Adipocyte (in vitro differentiated cells): ENCODE measurements at regions not wholly inside any gene's neighbourhood (a gene's known extent, or its start where the extent isn't known, plus 50 kb on each side); places are given as distances from the start of the nearest gene placed in this dataset.
A peak's percentile ranks its signal among the peaks of the same experiment; 100 is the strongest.
"Not testable (repeated sequence)": the region's sequence is repeated elsewhere in the genome, so short reads cannot be mapped to it uniquely, and the experiment has no call there.

Source experiments
- DNase-seq: peaks from one replicate; pipeline ENCODE4 v3.0.0-alpha.2; 2015; ENCODE audit warnings: low read depth
- H3K27me3 ChIP-seq: replicated peaks from 2 replicates; pipeline ENCODE4 v1.7.0; 2013; ENCODE audit warnings: mild to moderate bottlenecking, low read length, moderate library complexity; ENCODE audit not compliant: control insufficient read depth, insufficient read depth
- H3K36me3 ChIP-seq: 2 replicates; pipeline ENCODE4 v1.7.0; 2013; ENCODE audit warnings: low read length, mild to moderate bottlenecking, moderate library complexity; ENCODE audit not compliant: control insufficient read depth, insufficient read depth, severe bottlenecking
- H3K4me1 ChIP-seq: 2 replicates; pipeline ENCODE4 v1.7.0; 2013; ENCODE audit warnings: mild to moderate bottlenecking, low read length, moderate library complexity; ENCODE audit not compliant: control insufficient read depth, insufficient read depth
- H3K4me3 ChIP-seq: 2 replicates; pipeline ENCODE4 v1.7.0; 2013; ENCODE audit warnings: mild to moderate bottlenecking, low read length, moderate library complexity
- H3K9ac ChIP-seq: 2 replicates; pipeline ENCODE4 v1.7.0; 2013; ENCODE audit warnings: mild to moderate bottlenecking, low read length, moderate library complexity
- H3K9me3 ChIP-seq: 2 replicates; pipeline ENCODE4 v1.7.0; 2013; ENCODE audit warnings: mild to moderate bottlenecking, low read length, moderate library complexity; ENCODE audit not compliant: control insufficient read depth

GRCh38 chr6:81515562-81516453, 236.7 kb downstream of the TENT5A start:
- no peak for DNase-seq
- Histone ChIP-seq H3K27me3 (no peaks in the 10 kb centered on the region), H3K36me3 (no peaks in the 10 kb centered on the region), H3K4me1 (peaks cover 13% of the 10 kb centered on the region), H3K9ac (no peak overlapping the region), H3K4me3 (peak overlapping the region; percentile 65), H3K9me3 (no peaks in the 10 kb centered on the region)

- not testable (repeated sequence) for H3K4me3 ChIP-seq, H3K9me3 ChIP-seq, H3K36me3 ChIP-seq, H3K9ac ChIP-seq, H3K27me3 ChIP-seq, DNase-seq
- H3K4me1 ChIP-seq = peaks cover 13% of the 10 kb centered on the region
These were observed 238.3 kb downstream of the TENT5A start for GRCh38 chr6:81514195-81514594.

- H3K36me3 ChIP-seq = no peaks in the 10 kb centered on the region
These were observed 241.1 kb downstream of the TENT5A start for GRCh38 chr6:81511423-81511822.

GRCh38 chr6:81495999-81496398, 256.5 kb downstream of the TENT5A start:
- Histone ChIP-seq H3K4me3 (no peak overlapping the region), H3K36me3 (no peaks in the 10 kb centered on the region)

More at GRCh38 chr6:81511423-81511822, 241.1 kb downstream of the TENT5A start:
- peak; percentile 11 for DNase-seq
- H3K9ac ChIP-seq = no peak overlapping the region
- H3K4me3 ChIP-seq = no peak overlapping the region
- no peaks in the 10 kb centered on the region for H3K9me3 ChIP-seq
- no peaks in the 10 kb centered on the region for H3K27me3 ChIP-seq
- H3K4me1 ChIP-seq = peaks cover 11% of the 10 kb centered on the region

GRCh38 chr6:81491454-81492101, 260.9 kb downstream of the TENT5A start:
- Histone ChIP-seq H3K9me3 (no peaks in the 10 kb centered on the region), H3K27me3 (no peaks in the 10 kb centered on the region), H3K4me1 (no peaks in the 10 kb centered on the region), H3K4me3 (no peak overlapping the region), H3K9ac (no peak overlapping the region), H3K36me3 (no peaks in the 10 kb centered on the region)
- DNase-seq = peak; percentile 32

More at GRCh38 chr6:81495999-81496398, 256.5 kb downstream of the TENT5A start:
- Histone ChIP-seq H3K27me3 (no peaks in the 10 kb centered on the region), H3K9ac (no peak overlapping the region), H3K9me3 (peaks cover 4% of the 10 kb centered on the region), H3K4me1 (no peaks in the 10 kb centered on the region)
- no peak for DNase-seq

- Histone ChIP-seq H3K9me3 (no peaks in the 10 kb centered on the region), H3K9ac (no peak overlapping the region), H3K36me3 (no peaks in the 10 kb centered on the region), H3K4me3 (peak overlapping the region; percentile 63), H3K4me1 (no peaks in the 10 kb centered on the region), H3K27me3 (no peaks in the 10 kb centered on the region)
- no peak for DNase-seq
These were observed 265.0 kb downstream of the TENT5A start for GRCh38 chr6:81487489-81487888.

- no peak for DNase-seq
- no peak overlapping the region for H3K9ac ChIP-seq
- no peaks in the 10 kb centered on the region for H3K9me3 ChIP-seq
- no peaks in the 10 kb centered on the region for H3K27me3 ChIP-seq
- no peaks in the 10 kb centered on the region for H3K4me1 ChIP-seq
- H3K36me3 ChIP-seq = no peaks in the 10 kb centered on the region
- no peak overlapping the region for H3K4me3 ChIP-seq
These were observed 266.2 kb downstream of the TENT5A start for GRCh38 chr6:81486234-81486633.

GRCh38 chr6:81485395-81485794, 267.1 kb downstream of the TENT5A start:
- H3K27me3 ChIP-seq = no peaks in the 10 kb centered on the region

GRCh38 chr6:81484251-81484650, 268.2 kb downstream of the TENT5A start:
- Histone ChIP-seq H3K4me1 (no peaks in the 10 kb centered on the region), H3K9me3 (no peaks in the 10 kb centered on the region), H3K36me3 (no peaks in the 10 kb centered on the region), H3K9ac (no peak overlapping the region), H3K4me3 (no peak overlapping the region), H3K27me3 (no peaks in the 10 kb centered on the region)
- no peak for DNase-seq

More at GRCh38 chr6:81485395-81485794, 267.1 kb downstream of the TENT5A start:
- Histone ChIP-seq H3K4me3 (no peak overlapping the region), H3K36me3 (no peaks in the 10 kb centered on the region), H3K4me1 (no peaks in the 10 kb centered on the region), H3K9me3 (no peaks in the 10 kb centered on the region), H3K9ac (no peak overlapping the region)
- DNase-seq = no peak

GRCh38 chr6:81480139-81480538, 272.3 kb downstream of the TENT5A start:
- Histone ChIP-seq H3K9me3 (no peaks in the 10 kb centered on the region), H3K9ac (no peak overlapping the region), H3K4me1 (peaks cover 3% of the 10 kb centered on the region), H3K4me3 (no peak overlapping the region), H3K36me3 (no peaks in the 10 kb centered on the region), H3K27me3 (no peaks in the 10 kb centered on the region)
- DNase-seq = peak; percentile 36

GRCh38 chr6:81476881-81477280, 275.6 kb downstream of the TENT5A start:
- H3K27me3 ChIP-seq = no peaks in the 10 kb centered on the region
- peak; percentile 65 for DNase-seq
- no peaks in the 10 kb centered on the region for H3K36me3 ChIP-seq
- H3K9me3 ChIP-seq = no peaks in the 10 kb centered on the region
- H3K4me1 ChIP-seq = peaks cover 3% of the 10 kb centered on the region
- H3K4me3 ChIP-seq = no peak overlapping the region
- no peak overlapping the region for H3K9ac ChIP-seq
